ENCODE measurements at regions not wholly inside any gene's neighbourhood (a gene's known extent, or its start where the extent isn't known, plus 50 kb on each side); places are given as distances from the start of the nearest gene placed in this dataset.

- no peak for TF ChIP-seq CREB1 (IDR thresholded peaks at IDR 0.05; ENCODE audit: low read depth)
- no peak for TF ChIP-seq RAD21 (IDR thresholded peaks at IDR 0.05; ENCODE audit: low read depth)
- no peak for TF ChIP-seq TEAD4 (IDR thresholded peaks at IDR 0.05)
- no peak for TF ChIP-seq TCF12 (IDR thresholded peaks at IDR 0.05; ENCODE audit: low read depth)
- no peak for TF ChIP-seq USF1 (IDR thresholded peaks at IDR 0.05)
- TF ChIP-seq EGR1 (IDR thresholded peaks at IDR 0.05) = no peak
- TF ChIP-seq REST (IDR thresholded peaks at IDR 0.05; ENCODE audit: low read depth) = no peak
- TF ChIP-seq MAX (IDR thresholded peaks at IDR 0.05) = no peak
- no peak for TF ChIP-seq TAF1 (IDR thresholded peaks at IDR 0.05; ENCODE audit: low read depth)
- no peak for TF ChIP-seq ZBTB7A (IDR thresholded peaks at IDR 0.05; ENCODE audit: low read depth)
- TF ChIP-seq NFIC (IDR thresholded peaks at IDR 0.05) = no peak
- TF ChIP-seq YY1 (IDR thresholded peaks at IDR 0.05; ENCODE audit: low read depth) = no peak
- TF ChIP-seq CEBPB (IDR thresholded peaks at IDR 0.05) = no peak
- TF ChIP-seq EP300 (IDR thresholded peaks at IDR 0.05; ENCODE audit: borderline replicate concordance) = no peak
- TF ChIP-seq FOXM1 (IDR thresholded peaks at IDR 0.05; ENCODE audit: borderline replicate concordance, low read depth) = no peak
These were observed 168.5 kb upstream of the RND3 start for GRCh38 chr2:150656002-150656401.

- TF ChIP-seq MAX (IDR thresholded peaks at IDR 0.05) (no peak), CREB1 (IDR thresholded peaks at IDR 0.05; ENCODE audit: low read depth) (no peak), CEBPB (IDR thresholded peaks at IDR 0.05) (no peak), EGR1 (IDR thresholded peaks at IDR 0.05) (no peak), TEAD4 (IDR thresholded peaks at IDR 0.05) (no peak), YY1 (IDR thresholded peaks at IDR 0.05; ENCODE audit: low read depth) (no peak), TCF12 (IDR thresholded peaks at IDR 0.05; ENCODE audit: low read depth) (no peak), FOXM1 (IDR thresholded peaks at IDR 0.05; ENCODE audit: borderline replicate concordance, low read depth) (no peak), EP300 (IDR thresholded peaks at IDR 0.05; ENCODE audit: borderline replicate concordance) (no peak), ZBTB7A (IDR thresholded peaks at IDR 0.05; ENCODE audit: low read depth) (no peak), USF1 (IDR thresholded peaks at IDR 0.05) (no peak), TAF1 (IDR thresholded peaks at IDR 0.05; ENCODE audit: low read depth) (no peak), RAD21 (IDR thresholded peaks at IDR 0.05; ENCODE audit: low read depth) (no peak), REST (IDR thresholded peaks at IDR 0.05; ENCODE audit: low read depth) (no peak), NFIC (IDR thresholded peaks at IDR 0.05) (no peak)
These were observed 165.9 kb upstream of the RND3 start for GRCh38 chr2:150653351-150653750.

- no peak for TF ChIP-seq CREB1 (IDR thresholded peaks at IDR 0.05; ENCODE audit: low read depth)
- no peak for TF ChIP-seq TAF1 (IDR thresholded peaks at IDR 0.05; ENCODE audit: low read depth)
- TF ChIP-seq TCF12 (IDR thresholded peaks at IDR 0.05; ENCODE audit: low read depth) = no peak
- no peak for TF ChIP-seq CEBPB (IDR thresholded peaks at IDR 0.05)
- TF ChIP-seq NFIC (IDR thresholded peaks at IDR 0.05) = no peak
- no peak for TF ChIP-seq FOXM1 (IDR thresholded peaks at IDR 0.05; ENCODE audit: borderline replicate concordance, low read depth)
These were observed 160.5 kb upstream of the RND3 start for GRCh38 chr2:150647943-150648342.

GRCh38 chr2:150646746-150647145 is 159.3 kb upstream of the RND3 start:
- TF ChIP-seq RAD21 (IDR thresholded peaks at IDR 0.05; ENCODE audit: low read depth) (no peak), TAF1 (IDR thresholded peaks at IDR 0.05; ENCODE audit: low read depth) (no peak), TEAD4 (IDR thresholded peaks at IDR 0.05) (no peak), REST (IDR thresholded peaks at IDR 0.05; ENCODE audit: low read depth) (no peak), CREB1 (IDR thresholded peaks at IDR 0.05; ENCODE audit: low read depth) (no peak), CEBPB (IDR thresholded peaks at IDR 0.05) (no peak), FOXM1 (IDR thresholded peaks at IDR 0.05; ENCODE audit: borderline replicate concordance, low read depth) (no peak), NFIC (IDR thresholded peaks at IDR 0.05) (no peak), ZBTB7A (IDR thresholded peaks at IDR 0.05; ENCODE audit: low read depth) (no peak), TCF12 (IDR thresholded peaks at IDR 0.05; ENCODE audit: low read depth) (no peak), MAX (IDR thresholded peaks at IDR 0.05) (no peak), YY1 (IDR thresholded peaks at IDR 0.05; ENCODE audit: low read depth) (no peak), EP300 (IDR thresholded peaks at IDR 0.05; ENCODE audit: borderline replicate concordance) (no peak), EGR1 (IDR thresholded peaks at IDR 0.05) (no peak), USF1 (IDR thresholded peaks at IDR 0.05) (no peak)
